COLO668 (cell line): ENCODE measurements at regions not wholly inside any gene's neighbourhood (a gene's known extent, or its start where the extent isn't known, plus 50 kb on each side); places are given as distances from the start of the nearest gene placed in this dataset.
"Not testable (repeated sequence)": the region's sequence is repeated elsewhere in the genome, so short reads cannot be mapped to it uniquely, and the experiment has no call there.

Experiments
- DNase-seq: peaks from one replicate; lab custom pipeline; 2025; ENCODE audit not compliant: unreplicated experiment; lab: John Stamatoyannopoulos, UW

DNA sequence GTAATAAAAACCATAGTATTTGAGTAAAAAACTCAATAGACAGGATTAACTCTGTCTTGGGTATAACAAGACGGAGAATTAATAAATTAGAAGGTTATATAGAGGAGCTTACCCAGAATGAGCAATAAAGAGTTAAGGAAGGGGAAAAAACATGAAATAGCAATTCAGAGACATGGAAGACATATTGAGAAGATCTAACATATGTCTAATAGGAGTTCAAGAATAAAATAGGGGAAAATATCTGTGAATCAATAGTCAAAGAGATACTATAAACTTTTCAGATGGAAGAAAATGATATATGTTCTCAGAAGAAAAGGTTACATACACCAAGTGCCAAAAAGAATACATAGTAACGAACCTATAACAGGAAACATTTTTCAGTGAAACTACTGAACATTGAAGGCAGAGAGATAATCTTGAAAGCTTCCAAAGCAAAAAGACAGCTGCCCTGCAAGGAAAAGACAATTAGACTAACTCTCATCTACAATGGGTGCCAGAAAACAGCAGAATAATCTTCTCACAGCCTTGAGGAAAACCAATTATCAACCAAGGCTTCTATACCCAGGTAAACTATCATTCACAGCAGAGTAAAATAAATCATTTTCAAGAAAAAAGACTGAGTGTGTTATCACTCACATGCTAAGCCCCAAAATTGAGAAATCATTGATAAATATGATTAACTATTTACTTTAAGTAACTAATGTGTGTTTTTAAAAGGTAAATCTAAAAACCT lies 106.0 kb downstream of the ENC1 start:
- no peak for DNase-seq

DNA sequence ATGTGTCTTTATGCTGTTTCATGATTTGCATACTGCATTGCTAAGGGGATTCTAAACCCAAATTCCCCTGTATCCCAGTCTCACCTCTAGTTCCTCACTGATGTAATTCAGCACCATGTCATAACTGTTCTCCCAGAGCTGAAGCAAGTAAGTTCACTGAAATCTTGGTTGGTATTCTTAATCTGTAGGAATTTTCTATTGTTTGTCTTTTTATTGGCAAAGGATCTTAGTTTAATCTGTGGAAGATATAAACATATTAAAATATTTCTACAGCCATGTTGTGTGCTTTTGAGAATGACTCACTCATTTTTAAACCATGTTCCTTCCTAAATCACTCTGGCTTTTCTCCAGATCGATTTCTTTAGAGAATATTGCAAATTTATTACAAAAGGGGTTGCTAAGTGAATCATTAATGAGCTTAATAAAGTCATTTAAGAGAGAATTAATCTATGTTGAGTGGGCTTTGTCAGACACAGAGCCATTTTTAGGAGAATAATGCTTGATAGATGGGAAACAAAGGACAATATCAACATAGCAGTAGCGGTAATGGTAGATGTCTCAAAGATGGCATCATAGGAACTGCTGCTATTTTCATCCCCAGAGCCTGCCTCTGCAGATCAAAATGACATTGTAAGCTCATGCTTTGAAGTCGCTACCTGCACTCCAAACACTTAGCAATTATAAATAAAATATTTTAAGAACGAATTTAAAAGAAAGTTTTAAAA lies 110.0 kb downstream of the ENC1 start:
- no peak for DNase-seq

DNA sequence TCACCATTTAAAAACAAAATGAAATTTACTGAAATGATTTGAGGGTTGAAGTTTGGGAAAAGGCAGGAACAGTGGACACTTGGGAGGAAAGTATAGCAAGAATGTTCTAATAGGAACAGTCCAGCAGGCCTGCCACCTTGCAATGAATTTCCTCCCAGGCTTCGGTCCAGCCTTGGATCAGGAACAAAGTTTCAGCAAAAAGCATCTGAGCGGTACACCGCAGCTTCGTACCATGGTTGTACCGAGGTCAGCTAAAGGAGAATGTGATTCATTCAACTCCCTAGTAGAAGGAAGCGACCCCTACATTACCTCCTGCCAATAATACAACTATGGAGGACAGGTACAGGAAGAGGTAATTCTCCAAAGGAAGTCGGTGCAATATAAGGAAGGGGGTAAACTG lies 111.4 kb downstream of the ENC1 start:
- no peak for DNase-seq

GRCh38 chr5:74526111-74526510 lies 114.4 kb downstream of the ENC1 start:
- no peak for DNase-seq

DNA sequence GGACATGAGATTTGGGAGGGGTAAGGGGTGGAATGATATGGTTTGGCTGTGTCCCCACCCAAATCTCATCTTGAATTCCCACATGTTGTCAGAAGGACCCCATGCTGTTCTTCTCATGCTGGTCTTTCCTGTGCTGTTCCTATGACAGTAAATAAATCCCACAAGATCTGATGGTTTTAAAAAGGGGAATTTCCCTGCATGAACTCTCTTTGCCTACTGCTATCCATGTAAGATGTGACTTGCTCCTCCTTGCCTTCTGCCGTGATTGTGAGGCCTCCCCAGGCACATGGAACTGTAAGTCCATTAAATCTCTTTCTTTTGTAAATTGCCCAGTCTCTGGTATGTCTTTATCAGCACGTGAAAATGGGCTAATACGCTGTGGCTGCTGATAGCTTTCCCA lies 115.8 kb downstream of the ENC1 start:
- DNase-seq: not testable (repeated sequence)

DNA sequence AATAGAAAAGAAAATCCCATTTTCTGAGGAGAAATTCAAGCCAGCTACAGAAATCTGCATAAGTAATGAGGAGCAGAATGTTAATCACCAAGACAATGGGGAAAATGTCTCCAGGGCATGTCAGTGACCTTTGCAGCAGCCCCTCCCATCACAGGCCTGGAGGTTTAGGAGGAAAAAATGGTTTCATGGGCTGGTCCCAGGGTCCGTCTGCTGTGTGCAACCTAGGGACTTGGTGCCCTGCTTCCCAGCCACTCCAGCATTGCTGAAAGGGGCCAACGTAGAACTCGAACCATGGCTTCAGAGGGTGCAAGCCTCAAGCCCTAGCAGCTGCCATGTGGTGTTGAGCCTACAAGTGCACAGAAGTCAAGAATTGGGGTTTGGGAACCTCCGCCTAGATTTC lies 116.8 kb downstream of the ENC1 start:
- not testable (repeated sequence) for DNase-seq

- DNase-seq: not testable (repeated sequence)
Observed at GRCh38 chr5:74522838-74523237, 117.7 kb downstream of the ENC1 start.

DNA sequence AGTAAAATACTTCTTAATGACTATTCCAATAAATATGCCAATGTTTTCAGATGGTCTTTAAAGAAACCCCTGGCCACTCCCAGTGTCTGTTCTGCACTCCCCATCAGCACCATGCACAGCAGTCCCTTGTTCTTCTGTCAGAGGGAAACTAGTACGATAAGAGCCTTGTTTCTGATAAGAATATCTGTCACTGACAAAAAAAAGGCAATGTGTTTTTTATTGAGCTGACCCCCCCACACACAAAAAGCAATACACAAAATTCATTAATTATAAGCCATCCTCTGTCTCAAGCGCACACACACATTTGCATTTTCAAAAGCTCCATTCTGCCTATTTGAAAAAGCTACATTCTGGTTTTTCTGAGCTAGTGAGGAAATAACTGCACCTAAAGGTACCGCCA lies 119.1 kb downstream of the ENC1 start:
- no peak for DNase-seq

DNA sequence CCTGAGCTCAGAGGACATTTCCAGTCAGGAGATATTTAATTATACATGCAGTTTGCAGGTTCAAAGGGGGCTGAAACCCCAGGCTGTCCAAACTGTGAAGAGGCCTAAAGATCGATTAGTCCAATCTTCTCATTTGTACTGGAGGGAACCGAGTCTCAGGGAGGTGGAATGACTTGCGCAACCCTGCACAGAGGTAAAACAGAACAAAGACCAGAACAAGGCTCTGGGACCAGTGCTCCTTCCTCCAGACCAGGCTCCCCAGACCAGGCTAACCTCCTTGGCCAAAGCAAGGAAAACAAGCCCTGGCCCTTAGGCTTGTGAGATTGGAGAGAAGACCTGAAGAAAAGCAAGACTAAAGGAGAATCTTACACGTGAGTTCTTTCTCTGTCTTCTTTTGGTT lies 120.8 kb downstream of the ENC1 start:
- DNase-seq: no peak

GRCh38 chr5:74519161-74519571 lies 121.4 kb downstream of the ENC1 start:
- DNase-seq: no peak

GRCh38 chr5:74517700-74518099 lies 122.8 kb downstream of the ENC1 start:
- DNase-seq: no peak

DNA sequence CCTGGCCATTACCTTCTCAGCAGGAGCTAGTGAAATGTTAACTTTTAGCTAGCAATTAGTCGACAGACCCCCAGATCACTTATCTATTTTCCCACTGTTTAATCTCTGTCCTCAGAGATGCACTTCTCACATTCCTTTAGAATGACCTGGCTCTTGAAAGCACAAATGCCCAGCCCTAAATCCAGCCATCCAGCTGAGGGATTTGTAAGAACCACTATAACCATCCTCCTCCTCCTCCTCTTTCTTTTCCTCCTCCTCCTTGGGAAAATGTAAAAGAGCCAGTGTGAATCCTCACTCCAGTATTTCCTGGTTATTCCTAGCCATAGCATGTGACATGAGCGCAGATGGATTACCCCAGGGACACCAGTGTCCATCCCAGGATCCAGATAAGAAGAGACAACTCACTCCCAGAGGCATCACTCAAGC lies 124.3 kb downstream of the ENC1 start:
- DNase-seq: no peak

- no peak for DNase-seq
Observed at GRCh38 chr5:74514888-74515551, 125.5 kb downstream of the ENC1 start.

DNA sequence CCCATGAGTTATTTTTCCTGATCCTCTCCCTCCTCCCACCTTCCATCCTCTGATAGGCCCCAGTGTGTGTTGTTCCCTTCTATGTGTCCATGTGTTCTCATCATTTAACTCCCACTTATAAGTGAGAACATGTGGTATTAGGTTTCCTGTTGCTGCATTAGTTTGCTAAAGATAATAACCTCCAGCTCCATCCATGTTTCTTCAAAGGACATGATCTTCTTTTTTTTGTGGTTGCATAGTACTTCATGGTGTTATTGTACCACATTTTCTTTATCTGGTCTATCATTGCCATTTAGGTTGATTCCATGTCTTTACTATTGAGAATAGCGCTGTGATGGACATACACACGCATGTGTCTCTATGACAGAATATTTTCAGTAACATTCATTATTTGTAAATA lies 128.8 kb downstream of the ENC1 start:
- not testable (repeated sequence) for DNase-seq

DNA sequence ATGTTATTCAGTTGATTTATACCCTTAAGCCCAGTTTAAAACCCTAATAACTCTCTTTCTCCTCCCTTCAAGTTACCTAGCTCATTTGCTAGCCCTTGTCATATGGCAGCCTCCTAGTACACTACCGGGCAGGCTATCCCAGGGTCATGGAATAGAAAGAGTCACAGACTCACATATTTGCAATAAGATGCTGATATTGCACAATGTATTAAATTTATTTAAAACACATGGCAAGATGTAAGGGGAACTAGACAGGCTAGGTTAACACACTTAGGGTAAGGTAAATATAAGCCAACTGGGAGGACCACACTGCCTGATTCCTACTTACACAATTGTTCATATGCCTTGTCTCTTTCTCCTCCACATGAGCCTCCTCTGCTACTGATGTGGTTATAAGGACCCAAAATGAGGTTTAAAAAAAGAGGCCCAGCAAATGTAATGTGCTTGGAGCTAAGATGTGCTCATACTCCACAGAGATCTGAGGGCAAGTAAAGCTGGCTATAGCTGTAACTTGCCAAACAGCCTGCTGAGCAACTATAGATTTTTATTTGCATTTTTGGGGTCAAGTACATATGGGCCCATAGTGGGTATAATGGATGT lies 130.0 kb downstream of the ENC1 start:
- DNase-seq: no peak

- DNase-seq: no peak
Observed at GRCh38 chr5:74507370-74508005, 133.0 kb downstream of the ENC1 start.

- DNase-seq: no peak
Observed at GRCh38 chr5:74506119-74506518, 134.4 kb downstream of the ENC1 start.

GRCh38 chr5:74504463-74504862 lies 136.1 kb downstream of the ENC1 start:
- DNase-seq: no peak

DNA sequence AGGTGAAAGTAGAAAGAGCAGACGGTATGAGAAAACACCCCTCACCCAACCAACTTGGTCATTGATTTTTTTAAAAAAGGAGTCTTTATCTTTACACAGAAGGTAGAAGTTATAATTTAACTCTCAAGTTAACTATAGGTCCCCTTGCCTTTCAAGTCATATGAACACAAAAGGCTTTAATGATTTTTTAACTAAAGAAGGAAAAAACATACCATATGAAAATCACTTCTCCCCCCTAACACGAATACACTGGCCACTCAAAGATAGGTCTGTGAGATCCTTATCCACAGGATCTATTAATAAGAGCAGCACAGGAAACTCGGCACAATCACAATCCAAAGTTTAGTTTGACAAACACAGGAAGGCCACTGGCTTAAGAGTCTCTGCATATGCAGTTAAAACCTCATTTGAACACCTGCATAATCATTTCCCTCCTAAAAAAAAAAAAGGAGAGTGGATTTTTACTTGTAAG lies 138.0 kb downstream of the ENC1 start:
- DNase-seq: no peak

DNA sequence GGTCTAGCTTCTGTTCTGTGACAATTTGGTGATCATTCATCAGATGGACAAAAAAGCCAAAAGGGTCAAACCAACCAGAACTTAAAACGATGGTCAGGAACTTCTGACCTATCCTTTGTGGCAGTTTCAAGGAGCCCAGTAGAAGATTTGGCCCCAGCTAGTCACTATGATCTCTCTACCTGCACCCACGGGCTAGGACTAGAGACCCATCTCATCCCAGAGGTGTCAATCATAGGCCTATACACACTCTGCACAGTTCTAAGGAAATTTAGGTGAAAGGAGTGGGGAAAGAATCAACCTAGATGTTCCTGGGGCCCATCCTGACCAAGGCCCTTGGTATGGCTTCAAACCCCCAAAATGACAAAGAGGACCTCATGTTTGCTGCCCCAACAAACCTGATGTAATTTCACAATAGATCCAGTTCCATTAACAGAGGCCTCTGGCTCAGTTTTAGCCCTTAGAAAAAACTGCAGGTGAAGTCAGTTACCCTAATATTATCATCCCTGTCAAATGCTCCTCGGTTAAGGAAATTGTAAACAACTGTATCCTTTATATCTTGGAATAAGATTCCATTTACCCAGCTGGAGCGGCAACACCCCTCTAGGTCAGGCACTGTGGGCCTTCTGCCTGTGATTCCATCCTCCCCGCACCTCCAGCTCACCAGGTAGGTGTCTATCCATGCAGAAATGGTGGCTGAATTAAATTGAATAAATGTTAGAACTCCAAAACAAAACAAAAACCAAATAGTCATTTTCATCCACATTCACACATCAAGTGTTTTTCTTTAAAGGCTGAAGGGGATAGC lies 138.7 kb downstream of the ENC1 start:
- no peak for DNase-seq
